Activated gamma-delta T cell treated with Interleukin-2 at 50 U/mL for 16 hours (primary cell): ENCODE measurements at regions not wholly inside any gene's neighbourhood (a gene's known extent, or its start where the extent isn't known, plus 50 kb on each side); places are given as distances from the start of the nearest gene placed in this dataset.

ENCODE experiments used
- DNase-seq: peaks from one replicate; pipeline ENCODE4 v3.0.0-alpha.2; 2020

DNA sequence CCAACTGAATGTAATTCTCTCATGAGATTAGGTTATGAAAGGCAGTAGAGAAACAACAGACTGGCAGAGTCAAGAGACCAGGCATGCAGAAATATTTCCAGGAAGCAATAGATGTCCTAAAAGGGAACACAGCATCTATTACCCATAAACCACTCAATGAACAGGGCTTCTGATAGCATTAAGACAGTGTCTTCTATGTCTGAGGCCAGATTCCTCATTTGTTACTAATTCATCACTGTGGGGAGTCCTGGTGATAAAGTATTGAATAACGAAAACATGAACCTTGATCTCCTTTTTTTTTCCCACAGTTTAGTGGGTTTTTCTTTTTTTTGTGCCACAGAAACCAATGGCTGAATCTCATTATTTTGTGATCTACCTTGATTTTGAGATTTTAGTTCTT lies 339.0 kb downstream of the METTL15 start:
- DNase-seq, result no peak

GRCh38 chr11:28442131-28442530 lies 333.9 kb downstream of the METTL15 start:
- no peak for DNase-seq

DNA sequence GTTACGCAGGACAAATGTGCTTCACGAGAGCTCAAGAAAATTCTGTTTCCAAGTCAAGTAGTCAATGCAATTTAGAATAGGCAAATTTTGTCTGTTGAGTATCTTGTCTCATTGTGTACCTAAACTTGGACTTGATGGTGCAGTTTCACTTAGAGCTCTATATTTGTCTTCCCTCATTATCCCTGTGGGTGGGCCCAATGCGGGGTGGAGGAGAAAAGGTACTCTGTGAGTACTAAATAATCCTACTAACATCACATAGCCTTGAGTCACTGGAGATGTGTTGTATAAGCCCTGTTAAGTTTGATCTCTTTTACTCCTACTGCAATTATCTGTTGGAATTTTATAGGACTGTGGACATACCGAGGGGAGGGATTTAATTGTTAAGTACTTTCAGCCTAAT lies 331.2 kb downstream of the METTL15 start:
- no peak for DNase-seq

DNA sequence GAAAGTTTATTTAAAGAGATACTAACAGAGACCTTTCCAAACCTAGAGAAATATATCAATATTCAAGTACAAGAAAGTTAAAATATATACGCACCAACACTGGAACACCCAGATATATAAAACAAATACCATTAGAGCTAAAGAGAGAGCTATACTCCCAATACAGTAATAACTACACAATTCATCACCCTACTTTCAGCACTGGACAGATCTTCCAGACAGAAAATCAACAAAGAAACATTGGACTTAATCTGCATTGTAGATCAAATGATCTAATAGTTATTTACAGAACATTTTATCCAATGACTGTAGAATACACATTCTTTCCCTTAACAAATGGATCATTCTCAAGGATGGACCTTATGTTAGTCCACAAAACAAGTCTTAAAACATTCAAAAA lies 311.9 kb downstream of the METTL15 start:
- no peak for DNase-seq

- no peak for DNase-seq
Measured at GRCh38 chr11:28417601-28418323, 309.6 kb downstream of the METTL15 start.

GRCh38 chr11:28412029-28412428 lies 303.8 kb downstream of the METTL15 start:
- no peak for DNase-seq

- DNase-seq, result no peak
Measured at GRCh38 chr11:28401446-28401845, 293.3 kb downstream of the METTL15 start.

DNA sequence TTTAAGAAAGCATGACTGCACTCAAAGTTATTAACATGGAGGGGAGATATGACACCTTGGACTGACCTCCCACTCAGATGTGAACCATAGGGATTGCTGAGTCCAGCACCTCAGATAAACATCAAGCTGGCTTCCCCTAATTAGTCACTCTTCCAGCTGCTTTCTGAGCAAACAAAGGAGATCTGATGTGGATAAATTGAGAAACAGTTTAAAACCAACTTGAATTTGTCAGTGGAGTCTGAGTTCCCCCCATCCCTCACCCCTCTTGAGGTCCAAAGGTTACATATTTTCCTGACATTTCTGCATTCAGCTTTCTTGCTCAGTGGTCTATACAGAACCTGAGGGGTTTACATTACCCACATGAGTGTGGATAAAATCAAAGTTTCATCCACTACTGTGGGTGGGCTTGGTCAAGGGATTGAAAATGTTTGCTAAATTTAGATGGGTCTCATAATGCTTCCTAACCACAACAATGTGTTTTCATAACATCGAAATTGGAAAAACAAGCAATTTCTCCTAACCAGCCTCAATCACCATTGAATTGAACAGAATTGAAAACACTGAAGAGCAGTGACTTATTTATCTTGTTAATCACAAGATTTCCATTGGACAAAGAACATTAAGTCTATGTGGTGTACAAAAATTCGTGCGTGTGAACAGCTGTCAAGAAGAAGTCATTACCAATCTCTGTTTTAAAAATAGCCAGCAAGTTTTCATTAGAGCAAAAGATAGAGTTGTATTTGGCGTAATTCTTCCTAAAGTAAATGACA lies 292.3 kb downstream of the METTL15 start:
- DNase-seq, result no peak

GRCh38 chr11:28393348-28393747 lies 285.2 kb downstream of the METTL15 start:
- DNase-seq, result no peak

DNA sequence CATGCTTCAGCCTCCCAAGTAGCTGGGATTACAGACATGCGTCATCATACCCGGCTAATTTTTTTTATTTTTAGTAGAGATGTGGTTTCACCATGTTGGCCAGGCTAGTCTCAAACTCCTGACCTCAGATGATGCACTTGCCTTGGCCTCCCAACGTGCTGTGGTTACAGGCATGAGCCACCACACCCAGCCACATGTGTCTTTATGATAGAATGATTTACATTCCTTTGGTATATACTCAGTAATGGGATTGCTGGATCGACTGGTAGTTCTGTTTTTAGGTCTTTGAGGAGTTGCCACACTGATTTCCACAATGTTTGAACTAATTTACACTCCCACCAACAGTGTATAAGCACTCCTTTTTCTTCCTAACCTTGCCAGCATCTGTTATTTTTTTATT lies 276.2 kb downstream of the METTL15 start:
- DNase-seq, result no peak

- no peak for DNase-seq
Measured at GRCh38 chr11:28383456-28383855, 275.3 kb downstream of the METTL15 start.
